ENCODE measurements at regions not wholly inside any gene's neighbourhood (a gene's known extent, or its start where the extent isn't known, plus 50 kb on each side); places are given as distances from the start of the nearest gene placed in this dataset.

DNA sequence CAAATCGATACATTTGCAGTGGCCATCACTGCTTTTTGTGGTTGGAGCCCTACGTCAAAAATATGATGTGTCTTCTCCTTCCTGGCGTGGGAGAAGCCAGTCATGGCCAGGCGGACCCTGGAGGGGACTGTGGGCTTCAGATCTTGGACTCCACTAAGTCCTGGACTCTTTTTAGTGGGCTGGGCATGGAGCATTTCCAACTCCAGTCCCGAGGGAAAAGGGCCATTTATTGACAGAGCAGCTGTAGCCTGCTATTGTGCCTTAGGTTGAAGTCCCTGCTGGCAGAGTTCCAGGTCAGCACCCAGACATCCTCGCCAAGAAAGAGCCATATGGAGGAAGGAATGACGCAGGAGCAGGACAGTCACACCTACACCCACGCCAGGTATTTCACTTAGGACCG lies 179.2 kb upstream of the ZNF507 start:
- Histone ChIP-seq H3K36me3 (ENCODE audit: insufficient read depth) (no peaks in the 10 kb centered on the region), H3K4me3 (ENCODE audit: low read depth, low read length) (no peak overlapping the region), H3K27ac (ENCODE audit: low read depth) (no peak overlapping the region), H3K4me1 (ENCODE audit: insufficient read depth) (no peaks in the 10 kb centered on the region)
- DNase-seq (ENCODE audit: extremely low spot score) = no peak
- WGBS = 70% methylated on average over 9 of the region's 9 CpGs

DNA sequence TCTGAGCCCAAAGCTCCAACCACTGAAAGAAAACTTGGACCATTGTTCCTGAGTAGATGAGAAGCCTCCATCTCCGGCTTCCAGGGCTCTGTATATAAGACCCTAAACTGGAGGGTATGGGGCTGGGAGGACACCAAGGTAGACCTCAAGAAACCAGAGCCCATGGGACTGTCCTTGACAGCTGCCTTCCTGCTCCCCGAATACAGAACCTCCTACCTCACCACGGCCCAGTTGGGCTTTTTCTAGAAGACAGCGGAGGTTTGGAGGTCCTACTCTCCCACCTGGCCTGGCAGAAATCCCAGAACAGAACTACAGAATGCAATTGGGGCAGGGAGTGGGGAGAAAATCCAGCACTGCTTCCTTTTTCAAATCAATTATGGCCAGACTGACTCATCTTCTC lies 177.3 kb upstream of the ZNF507 start:
- no peak for DNase-seq (ENCODE audit: extremely low spot score)

DNA sequence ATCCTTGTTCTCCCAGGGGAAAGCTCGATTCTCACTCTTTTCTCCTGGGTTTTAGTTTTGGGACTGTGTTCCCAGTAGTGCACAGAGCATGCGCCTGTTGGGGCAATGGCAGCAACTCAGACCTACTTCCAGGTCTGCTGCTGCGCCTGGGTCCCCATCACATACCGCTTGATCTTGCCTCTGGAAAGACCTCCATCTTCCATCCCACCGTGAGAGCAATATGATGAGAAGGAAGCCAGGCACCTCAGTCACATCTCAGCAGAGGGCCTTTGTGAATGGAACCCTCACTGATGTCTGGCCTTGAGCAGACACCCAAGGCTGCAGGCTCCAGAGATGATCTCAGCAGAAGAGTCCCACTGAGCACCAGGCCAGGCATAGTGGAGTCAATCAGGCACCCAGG lies 176.8 kb upstream of the ZNF507 start:
- WGBS = 84% methylated on average over 5 of the region's 5 CpGs
- H3K4me1 ChIP-seq (ENCODE audit: insufficient read depth) = no peaks in the 10 kb centered on the region
- no peaks in the 10 kb centered on the region for H3K36me3 ChIP-seq (ENCODE audit: insufficient read depth)
- no peak for DNase-seq (ENCODE audit: extremely low spot score)
- no peak overlapping the region for H3K27ac ChIP-seq (ENCODE audit: low read depth)
- H3K4me3 ChIP-seq (ENCODE audit: low read depth, low read length) = no peak overlapping the region

More for the DNA sequence above, 177.3 kb upstream of the ZNF507 start:
- WGBS = 90% methylated on average over 4 of the region's 4 CpGs
- Histone ChIP-seq H3K4me1 (ENCODE audit: insufficient read depth) (no peaks in the 10 kb centered on the region), H3K27ac (ENCODE audit: low read depth) (no peak overlapping the region), H3K4me3 (ENCODE audit: low read depth, low read length) (no peak overlapping the region), H3K36me3 (ENCODE audit: insufficient read depth) (no peaks in the 10 kb centered on the region)

DNA sequence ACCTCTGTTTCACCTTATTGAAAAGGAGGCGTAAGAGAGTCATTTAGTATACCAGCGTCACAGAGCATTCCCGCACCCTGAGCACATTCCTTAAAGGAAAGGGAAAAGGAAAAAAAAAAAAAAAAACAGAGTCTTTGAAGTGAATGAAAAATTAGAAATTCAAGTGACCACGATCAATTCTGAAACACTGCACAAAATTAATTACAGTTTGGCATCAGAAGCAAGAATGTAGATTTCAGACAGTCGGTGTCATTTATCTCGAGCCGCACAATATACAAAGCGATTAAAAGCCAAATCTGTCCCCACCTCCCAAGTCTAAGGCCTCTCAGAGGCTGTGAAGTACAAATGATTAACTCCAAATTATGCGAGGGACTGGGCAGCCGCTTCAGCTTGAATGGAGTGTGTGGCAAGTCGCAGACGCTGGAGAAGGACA lies 173.7 kb upstream of the ZNF507 start:
- Histone ChIP-seq H3K4me3 (ENCODE audit: low read depth, low read length) (no peak overlapping the region), H3K27ac (ENCODE audit: low read depth) (no peak overlapping the region), H3K4me1 (ENCODE audit: insufficient read depth) (no peaks in the 10 kb centered on the region), H3K36me3 (ENCODE audit: insufficient read depth) (no peaks in the 10 kb centered on the region)
- 64% methylated on average over 12 of the region's 12 CpGs for WGBS
- no peak for DNase-seq (ENCODE audit: extremely low spot score)

DNA sequence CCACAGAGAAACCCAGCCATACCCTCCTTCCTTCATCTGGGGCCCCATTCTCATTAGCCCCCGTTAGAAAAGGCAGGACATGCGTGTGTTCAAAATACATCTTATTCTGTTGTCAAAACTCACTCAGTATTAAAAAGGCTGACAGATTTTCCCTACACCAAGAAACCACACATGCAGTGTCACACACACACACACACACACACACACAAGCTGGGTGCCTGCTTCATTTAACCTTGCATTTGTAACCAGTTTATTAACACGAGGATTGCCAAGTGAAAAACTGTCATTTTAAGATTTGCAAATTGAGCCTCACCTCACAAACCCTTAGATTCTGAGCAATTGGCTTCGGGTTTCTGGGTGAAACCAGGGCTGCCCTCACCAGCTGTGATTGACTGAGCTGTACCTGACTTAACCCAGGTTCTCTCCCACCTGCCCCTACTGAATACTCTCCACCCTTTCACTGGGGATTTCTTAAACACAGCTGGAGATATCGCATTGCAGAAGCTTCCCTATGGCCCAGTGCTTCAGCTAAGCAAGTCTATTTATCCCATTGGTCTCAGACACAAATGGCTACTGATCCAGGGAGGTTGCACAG lies 172.7 kb upstream of the ZNF507 start:
- H3K27ac ChIP-seq (ENCODE audit: low read depth) = no peak overlapping the region

DNA sequence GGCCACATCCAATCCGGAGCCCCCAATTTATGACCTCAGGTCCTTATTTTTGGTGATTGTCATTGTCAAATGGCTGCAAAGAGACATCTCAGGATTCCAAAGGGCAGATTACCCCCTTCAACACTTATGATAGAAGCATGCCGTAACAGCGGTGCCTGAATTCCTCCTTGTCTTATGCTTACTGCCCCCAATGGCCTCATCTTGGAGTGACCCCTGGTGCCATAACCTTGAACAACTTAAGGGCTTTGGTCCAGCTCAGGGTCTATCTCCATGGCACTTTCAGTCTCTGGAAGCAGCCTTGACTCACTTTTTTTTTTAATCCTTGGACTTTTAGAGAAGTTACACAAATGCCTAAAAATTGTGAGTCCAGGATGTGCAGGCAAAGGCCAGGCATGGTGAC lies 171.6 kb upstream of the ZNF507 start:
- no peak for DNase-seq (ENCODE audit: extremely low spot score)
- 91% methylated on average over 3 of the region's 3 CpGs for WGBS
- Histone ChIP-seq H3K27ac (ENCODE audit: low read depth) (no peak overlapping the region), H3K4me1 (ENCODE audit: insufficient read depth) (no peaks in the 10 kb centered on the region), H3K4me3 (ENCODE audit: low read depth, low read length) (no peak overlapping the region), H3K36me3 (ENCODE audit: insufficient read depth) (no peaks in the 10 kb centered on the region)

More for the DNA sequence above, 172.7 kb upstream of the ZNF507 start:
- no peaks in the 10 kb centered on the region for H3K36me3 ChIP-seq (ENCODE audit: insufficient read depth)
- H3K4me3 ChIP-seq (ENCODE audit: low read depth, low read length) = no peak overlapping the region
- H3K4me1 ChIP-seq (ENCODE audit: insufficient read depth) = no peaks in the 10 kb centered on the region
- DNase-seq (ENCODE audit: extremely low spot score) = no peak
- WGBS = 75% methylated on average over 5 of the region's 5 CpGs

DNA sequence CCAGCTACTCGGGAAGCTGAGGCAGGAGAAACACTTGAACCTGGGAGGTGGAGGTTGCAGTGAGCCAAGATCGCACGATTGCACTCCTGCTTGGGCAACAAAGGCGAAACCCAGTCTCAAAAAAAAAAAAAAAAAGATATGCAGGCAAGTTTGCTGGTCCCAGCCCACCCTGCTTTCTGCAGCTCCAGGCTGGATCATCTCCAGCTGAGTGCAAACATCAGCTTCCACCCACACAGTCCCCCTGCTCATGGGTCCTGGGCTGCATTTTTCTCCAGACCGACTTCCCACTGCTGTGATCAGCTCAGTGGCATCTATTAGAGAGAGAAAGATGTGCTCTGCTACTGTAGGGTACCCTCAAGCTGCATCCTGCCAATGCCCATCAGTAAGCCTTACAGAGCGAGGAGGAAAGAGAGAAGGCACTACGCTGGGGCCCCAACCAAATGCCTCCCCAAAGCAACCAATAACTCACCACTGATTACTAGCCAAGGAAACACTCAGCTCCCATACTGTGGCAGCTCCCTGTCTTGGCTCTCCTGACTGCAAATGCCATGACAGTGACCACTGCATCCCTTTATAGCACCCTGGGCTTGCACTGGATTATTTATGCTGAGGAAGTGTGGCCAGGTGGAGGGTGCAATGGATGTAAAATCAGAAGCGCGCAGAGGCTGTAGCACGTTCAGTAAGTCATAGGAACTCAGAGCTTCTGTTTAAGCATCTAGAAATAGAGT lies 170.9 kb upstream of the ZNF507 start:
- no peaks in the 10 kb centered on the region for H3K4me1 ChIP-seq (ENCODE audit: insufficient read depth)
- 76% methylated on average over 10 of the region's 10 CpGs for WGBS
- no peaks in the 10 kb centered on the region for H3K36me3 ChIP-seq (ENCODE audit: insufficient read depth)
- DNase-seq (ENCODE audit: extremely low spot score) = no peak
- no peak overlapping the region for H3K4me3 ChIP-seq (ENCODE audit: low read depth, low read length)
- H3K27ac ChIP-seq (ENCODE audit: low read depth) = no peak overlapping the region

DNA sequence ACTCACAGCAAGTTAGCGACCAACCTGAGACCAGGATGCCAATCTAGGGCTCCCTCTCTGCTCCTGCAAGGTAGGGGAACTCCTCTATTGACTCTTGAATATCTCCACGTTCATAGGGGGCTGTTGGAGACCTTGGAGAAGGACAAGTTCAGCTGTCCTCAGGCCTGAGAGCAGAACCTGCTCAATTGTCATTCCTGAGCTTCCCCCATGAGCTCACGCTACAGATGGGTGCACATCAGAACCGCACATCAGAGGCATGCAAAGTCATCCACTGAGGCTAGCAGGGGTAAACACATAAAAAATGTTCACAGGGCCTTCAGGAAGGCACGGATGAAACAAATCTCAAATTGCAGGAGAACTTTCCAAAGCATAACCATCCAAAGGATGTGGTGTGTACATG lies 168.8 kb upstream of the ZNF507 start:
- DNase-seq (ENCODE audit: extremely low spot score) = no peak

DNA sequence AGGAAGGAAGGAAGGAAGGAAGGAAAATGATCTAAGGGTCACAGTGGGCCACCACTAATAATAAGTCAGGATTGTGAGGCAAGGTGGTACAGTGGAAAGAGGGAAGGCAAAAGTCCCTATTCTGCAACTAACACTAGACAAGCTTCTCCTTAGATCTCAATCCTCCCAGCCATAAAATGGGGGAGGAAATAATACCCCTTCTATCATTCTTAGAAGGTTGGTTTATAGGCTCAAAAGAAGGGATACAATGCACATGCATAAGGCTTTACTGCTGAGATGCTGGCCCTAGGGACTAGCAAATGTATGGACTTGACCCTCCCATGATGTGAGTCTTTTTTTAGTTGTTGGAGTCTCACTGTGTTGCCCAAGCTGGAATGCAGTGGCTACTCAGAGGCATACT lies 167.7 kb upstream of the ZNF507 start:
- Histone ChIP-seq H3K36me3 (ENCODE audit: insufficient read depth) (no peaks in the 10 kb centered on the region), H3K4me1 (ENCODE audit: insufficient read depth) (no peaks in the 10 kb centered on the region), H3K27ac (ENCODE audit: low read depth) (no peak overlapping the region), H3K4me3 (ENCODE audit: low read depth, low read length) (no peak overlapping the region)
- DNase-seq (ENCODE audit: extremely low spot score) = no peak

More for the DNA sequence above, 168.8 kb upstream of the ZNF507 start:
- WGBS = 80% methylated on average over 5 of the region's 5 CpGs
- Histone ChIP-seq H3K27ac (ENCODE audit: low read depth) (no peak overlapping the region), H3K36me3 (ENCODE audit: insufficient read depth) (no peaks in the 10 kb centered on the region), H3K4me3 (ENCODE audit: low read depth, low read length) (no peak overlapping the region), H3K4me1 (ENCODE audit: insufficient read depth) (no peaks in the 10 kb centered on the region)

DNA sequence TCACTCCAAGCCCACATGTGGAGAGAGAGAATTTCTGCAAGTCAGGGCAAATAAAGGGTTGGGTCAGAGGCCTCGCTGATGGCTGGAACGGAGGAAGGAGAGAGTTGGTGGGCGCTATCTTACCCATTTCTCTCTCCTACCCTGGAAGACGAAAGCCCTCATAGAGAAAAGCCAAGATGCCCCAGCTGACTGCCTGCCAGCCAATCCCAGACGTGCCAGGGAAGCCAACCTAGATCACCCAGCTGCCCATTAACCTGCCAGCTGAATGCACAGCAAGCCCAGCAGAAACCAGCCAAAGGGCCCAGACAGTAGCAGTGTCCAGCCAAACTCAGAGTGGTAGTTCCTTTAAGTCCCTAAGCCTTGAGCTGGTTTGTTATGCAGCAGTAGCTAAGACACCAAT lies 167.0 kb upstream of the ZNF507 start:
- no peaks in the 10 kb centered on the region for H3K4me1 ChIP-seq (ENCODE audit: insufficient read depth)
- WGBS = 90% methylated on average over 5 of the region's 5 CpGs
- no peak overlapping the region for H3K4me3 ChIP-seq (ENCODE audit: low read depth, low read length)
- no peak for DNase-seq (ENCODE audit: extremely low spot score)
- H3K27ac ChIP-seq (ENCODE audit: low read depth) = no peak overlapping the region
- H3K36me3 ChIP-seq (ENCODE audit: insufficient read depth) = no peaks in the 10 kb centered on the region

DNA sequence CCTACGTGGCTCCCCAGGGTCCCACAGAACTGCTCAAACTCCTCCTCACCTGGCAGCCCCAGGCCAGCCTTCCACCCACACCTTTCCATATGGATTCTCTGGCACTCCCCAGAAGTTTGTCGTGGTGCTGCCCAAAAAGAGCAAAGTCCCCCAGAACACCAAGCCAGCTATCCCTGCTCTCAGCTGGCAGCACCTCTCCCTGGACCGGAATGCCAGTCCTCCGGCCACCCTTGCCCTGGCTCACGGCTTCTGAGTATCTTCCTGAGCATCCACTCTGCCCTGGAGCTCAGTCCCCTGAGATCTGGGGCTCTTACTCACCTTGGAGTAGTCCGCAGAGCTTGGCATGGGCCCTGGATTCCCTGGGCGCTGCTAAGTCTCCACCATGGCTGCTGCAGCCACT lies 166.5 kb upstream of the ZNF507 start:
- 83% methylated on average over 7 of the region's 7 CpGs for WGBS
- H3K27ac ChIP-seq (ENCODE audit: low read depth) = no peak overlapping the region
- DNase-seq (ENCODE audit: extremely low spot score) = no peak
- H3K36me3 ChIP-seq (ENCODE audit: insufficient read depth) = no peaks in the 10 kb centered on the region
- H3K4me1 ChIP-seq (ENCODE audit: insufficient read depth) = no peaks in the 10 kb centered on the region
- no peak overlapping the region for H3K4me3 ChIP-seq (ENCODE audit: low read depth, low read length)

DNA sequence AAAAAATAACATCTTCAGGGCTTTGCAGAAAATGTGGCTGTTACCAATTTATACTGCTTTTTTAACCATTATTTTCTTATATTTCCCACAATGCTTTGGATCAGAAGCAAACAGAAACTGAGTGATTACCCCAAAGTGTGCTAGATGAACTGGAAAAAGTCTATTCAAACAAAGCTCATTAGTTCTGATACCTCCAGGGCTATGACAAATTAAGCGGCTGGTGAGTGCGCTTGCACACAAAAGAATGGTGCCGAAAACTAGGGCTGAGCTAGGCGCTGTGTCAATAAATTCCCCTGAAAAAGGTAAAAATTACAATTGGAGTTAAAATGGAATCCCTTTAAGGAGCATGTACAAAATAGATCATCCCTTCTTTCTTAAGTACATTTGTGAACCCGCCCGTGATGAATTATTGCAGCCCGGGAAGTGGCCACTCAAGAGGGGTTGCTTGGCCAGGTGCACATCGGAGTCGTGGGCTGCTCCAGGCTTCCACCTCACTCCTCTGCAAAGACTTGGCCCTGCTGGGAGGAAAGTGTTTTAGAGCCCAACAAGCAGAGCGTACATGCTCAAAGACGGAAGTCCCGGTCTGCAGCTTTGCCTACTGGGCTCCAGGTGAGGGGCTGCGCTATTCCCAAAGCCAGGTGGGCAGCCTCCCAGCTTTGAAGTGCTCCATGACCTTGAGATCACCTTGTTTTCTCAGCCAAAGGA lies 164.0 kb upstream of the ZNF507 start:
- no peaks in the 10 kb centered on the region for H3K36me3 ChIP-seq (ENCODE audit: insufficient read depth)
- no peak for DNase-seq (ENCODE audit: extremely low spot score)
- WGBS = 83% methylated on average over 13 of the region's 13 CpGs
- H3K4me3 ChIP-seq (ENCODE audit: low read depth, low read length) = no peak overlapping the region
- H3K4me1 ChIP-seq (ENCODE audit: insufficient read depth) = no peaks in the 10 kb centered on the region
- no peak overlapping the region for H3K27ac ChIP-seq (ENCODE audit: low read depth)

DNA sequence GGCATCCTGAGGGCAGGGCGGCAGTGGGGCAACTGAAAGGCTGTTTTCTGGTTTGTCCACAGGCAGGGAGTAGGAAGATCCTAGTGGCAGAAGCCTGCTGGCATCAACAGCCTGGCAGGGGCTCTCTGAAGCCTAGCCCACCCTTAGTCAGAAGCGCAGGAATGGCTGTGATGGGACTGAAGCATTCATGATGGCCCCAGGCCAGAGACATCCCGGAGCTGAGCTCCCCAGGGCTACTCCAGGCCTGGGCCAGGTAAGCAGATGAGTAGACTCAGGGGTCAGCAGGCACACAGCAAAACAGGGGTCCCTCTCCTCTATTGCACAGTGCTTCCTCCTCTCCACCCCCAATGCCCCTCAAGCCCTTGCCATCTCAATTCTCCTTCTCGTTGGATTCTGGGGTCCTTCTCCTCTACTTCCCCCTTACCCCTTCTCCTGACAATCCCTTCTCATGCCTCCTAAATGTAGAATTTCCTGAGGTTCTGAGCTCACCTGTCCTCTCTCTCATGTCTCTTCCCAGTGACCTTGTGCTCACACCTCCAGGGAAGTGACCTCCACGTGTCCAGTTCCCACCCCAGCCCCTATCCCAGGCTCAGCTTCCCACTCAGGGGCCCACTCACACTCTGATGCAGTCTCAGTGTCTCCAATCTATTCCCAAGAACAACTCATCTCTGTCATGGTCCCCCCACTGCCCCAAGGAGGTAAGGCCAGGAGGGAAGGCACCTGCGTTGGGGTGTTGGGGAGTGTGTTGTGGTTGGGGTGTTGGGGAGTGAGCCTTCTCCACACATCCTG lies 158.7 kb upstream of the ZNF507 start:
- DNase-seq (ENCODE audit: extremely low spot score) = no peak

More for the DNA sequence above, 158.7 kb upstream of the ZNF507 start:
- WGBS = 85% methylated on average over 6 of the region's 6 CpGs
- Histone ChIP-seq H3K4me1 (ENCODE audit: insufficient read depth) (no peaks in the 10 kb centered on the region), H3K4me3 (ENCODE audit: low read depth, low read length) (no peak overlapping the region), H3K36me3 (ENCODE audit: insufficient read depth) (no peaks in the 10 kb centered on the region), H3K27ac (ENCODE audit: low read depth) (no peak overlapping the region)

Data from urinary bladder (tissue), 3 donors.